ENCODE measurements at regions not wholly inside any gene's neighbourhood (a gene's known extent, or its start where the extent isn't known, plus 50 kb on each side); places are given as distances from the start of the nearest gene placed in this dataset.

- DNase-seq = no peak
Observed at GRCh38 chr1:30038134-30039025, 685.0 kb downstream of the MATN1 start.

- no peak for DNase-seq
Observed at GRCh38 chr1:30037251-30038118, 685.9 kb downstream of the MATN1 start.

- no peak for DNase-seq
Observed at GRCh38 chr1:30036666-30037065, 686.7 kb downstream of the MATN1 start.

GRCh38 chr1:30036229-30036547, 687.2 kb downstream of the MATN1 start:
- DNase-seq = no peak

- DNase-seq = no peak
Observed at GRCh38 chr1:30035522-30036228, 687.7 kb downstream of the MATN1 start.

- DNase-seq = no peak
Observed at GRCh38 chr1:30034627-30035521, 688.5 kb downstream of the MATN1 start.

- no peak for DNase-seq
Observed at GRCh38 chr1:30034105-30034626, 689.2 kb downstream of the MATN1 start.

- DNase-seq = no peak
Observed at GRCh38 chr1:30033256-30034104, 689.9 kb downstream of the MATN1 start.

- DNase-seq = no peak
Observed at GRCh38 chr1:30032302-30032701, 691.1 kb downstream of the MATN1 start.

- no peak for DNase-seq
Observed at GRCh38 chr1:30029677-30030076, 693.7 kb downstream of the MATN1 start.

- no peak for DNase-seq
Observed at GRCh38 chr1:30028939-30029338, 694.4 kb downstream of the MATN1 start.

GRCh38 chr1:30028283-30028682, 695.1 kb downstream of the MATN1 start:
- DNase-seq = no peak

- DNase-seq = no peak
Observed at GRCh38 chr1:30027247-30027646, 696.1 kb downstream of the MATN1 start.

- no peak for DNase-seq
Observed at GRCh38 chr1:30024411-30025195, 698.8 kb downstream of the MATN1 start.

- DNase-seq = no peak
Observed at GRCh38 chr1:30023339-30024022, 699.9 kb downstream of the MATN1 start.

GRCh38 chr1:30014031-30014430, 709.4 kb downstream of the MATN1 start:
- no peak for DNase-seq

- no peak for DNase-seq
Observed at GRCh38 chr1:30012455-30013440, 710.6 kb downstream of the MATN1 start.

- DNase-seq = no peak
Observed at GRCh38 chr1:30011970-30012369, 711.4 kb downstream of the MATN1 start.
